HK-2 (cell line): ENCODE measurements at regions not wholly inside any gene's neighbourhood (a gene's known extent, or its start where the extent isn't known, plus 50 kb on each side); places are given as distances from the start of the nearest gene placed in this dataset.

ENCODE experiments used
- DNase-seq: peaks from one replicate; pipeline ENCODE4 v3.0.0-alpha.2; 2018; ENCODE audit not compliant: unreplicated experiment

GRCh38 chr10:30793093-30793492 lies 163.5 kb upstream of the LYZL2 start:
- no peak for DNase-seq

DNA sequence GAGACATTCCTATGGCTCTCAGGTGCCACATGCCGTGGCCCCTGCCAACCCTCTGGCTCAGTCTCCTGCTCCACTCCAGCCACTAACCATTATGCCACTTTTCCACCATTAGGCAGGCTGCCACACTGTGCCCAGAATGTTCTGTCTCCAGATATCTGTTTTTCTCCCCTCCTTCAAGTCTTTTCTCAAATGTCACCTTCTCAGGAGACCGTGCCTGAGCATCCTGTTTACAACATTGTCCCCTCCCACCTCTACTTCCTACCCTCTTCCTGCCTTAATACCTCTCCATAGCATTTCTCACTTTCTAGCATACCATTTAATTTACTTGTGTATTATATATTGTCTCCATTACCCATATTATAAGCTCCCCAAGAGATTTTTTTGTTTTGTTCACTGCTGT lies 162.5 kb upstream of the LYZL2 start:
- no peak for DNase-seq

DNA sequence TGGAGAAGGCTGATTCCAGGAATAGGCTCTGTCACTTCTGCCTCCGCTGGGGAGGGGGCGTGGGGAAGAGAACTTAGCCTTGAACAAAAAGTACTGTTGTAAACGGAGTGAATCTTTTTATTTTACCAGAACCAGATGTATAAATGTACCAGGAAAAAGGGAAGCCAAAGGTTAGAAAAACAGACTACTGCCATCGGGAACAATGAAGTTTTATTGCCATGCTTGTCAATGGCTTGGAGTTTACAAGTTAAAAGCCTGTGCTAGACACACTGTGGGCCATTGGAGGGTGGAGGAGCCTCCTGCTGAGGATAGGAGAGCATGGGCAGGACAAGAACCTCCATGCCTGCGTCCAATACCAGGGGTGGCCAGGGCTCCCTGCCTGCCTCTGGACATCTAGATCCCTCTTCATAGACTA lies 161.7 kb upstream of the LYZL2 start:
- DNase-seq: no peak

DNA sequence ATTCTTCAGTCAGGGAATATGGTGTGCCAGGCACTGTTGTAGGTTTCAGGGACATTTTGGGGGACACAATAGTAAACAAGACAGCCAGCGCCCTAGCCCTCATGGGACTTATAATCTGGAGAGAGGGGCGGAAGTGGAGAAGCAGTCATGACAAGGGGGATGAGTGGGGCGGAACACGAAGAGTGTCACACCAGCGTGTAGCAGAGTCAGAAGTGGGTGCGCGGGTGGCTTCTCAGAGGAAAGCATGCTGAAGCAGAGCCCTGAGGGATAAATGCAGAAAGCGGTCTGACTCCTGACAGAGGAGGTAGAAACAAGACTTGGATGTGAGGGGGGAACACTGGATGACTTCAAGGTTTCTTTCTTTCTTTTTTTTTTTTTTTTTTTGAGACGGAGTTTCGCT lies 160.3 kb upstream of the LYZL2 start:
- DNase-seq: no peak

DNA sequence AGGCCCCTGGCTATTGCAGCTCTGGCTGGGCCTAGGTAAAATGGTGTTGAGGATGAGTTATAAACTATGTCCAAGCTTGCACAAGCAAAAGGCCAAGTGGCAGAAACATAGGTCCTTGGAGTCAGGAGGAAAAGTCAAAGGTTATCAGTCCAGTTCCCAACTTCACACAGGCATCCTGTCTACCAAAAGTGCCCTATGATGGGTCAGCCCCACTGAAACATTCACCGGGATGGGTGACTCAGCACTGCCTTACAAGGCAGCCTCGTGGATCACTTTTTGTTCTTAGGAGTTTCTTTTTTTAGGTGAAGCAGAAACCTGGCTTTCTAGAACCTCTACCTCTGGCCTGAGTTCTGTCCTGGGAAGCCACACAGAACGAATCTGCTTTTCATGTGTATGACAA lies 158.8 kb upstream of the LYZL2 start:
- DNase-seq: peak; percentile 14

DNA sequence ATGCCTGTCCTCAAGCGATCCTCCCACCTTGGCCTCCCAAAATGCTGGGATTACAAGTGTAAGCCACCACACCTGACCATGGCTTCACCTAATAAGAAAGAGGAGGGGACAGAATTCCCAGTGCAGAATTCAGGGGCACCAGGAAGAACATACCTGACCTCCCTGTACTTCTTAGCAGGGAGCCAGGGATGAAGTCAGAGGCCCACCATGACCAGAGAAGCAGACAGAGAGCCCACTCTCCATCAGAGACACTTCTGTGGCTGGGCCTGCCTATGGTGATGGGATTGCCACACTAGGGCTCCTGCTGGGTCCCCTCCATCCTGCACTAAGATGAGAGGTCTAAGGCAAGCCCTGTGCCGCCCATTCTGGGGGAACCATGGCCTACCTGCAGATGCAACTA lies 157.4 kb upstream of the LYZL2 start:
- no peak for DNase-seq

- DNase-seq: peak; percentile 14
Measured at GRCh38 chr10:30786131-30786530, 156.6 kb upstream of the LYZL2 start.

DNA sequence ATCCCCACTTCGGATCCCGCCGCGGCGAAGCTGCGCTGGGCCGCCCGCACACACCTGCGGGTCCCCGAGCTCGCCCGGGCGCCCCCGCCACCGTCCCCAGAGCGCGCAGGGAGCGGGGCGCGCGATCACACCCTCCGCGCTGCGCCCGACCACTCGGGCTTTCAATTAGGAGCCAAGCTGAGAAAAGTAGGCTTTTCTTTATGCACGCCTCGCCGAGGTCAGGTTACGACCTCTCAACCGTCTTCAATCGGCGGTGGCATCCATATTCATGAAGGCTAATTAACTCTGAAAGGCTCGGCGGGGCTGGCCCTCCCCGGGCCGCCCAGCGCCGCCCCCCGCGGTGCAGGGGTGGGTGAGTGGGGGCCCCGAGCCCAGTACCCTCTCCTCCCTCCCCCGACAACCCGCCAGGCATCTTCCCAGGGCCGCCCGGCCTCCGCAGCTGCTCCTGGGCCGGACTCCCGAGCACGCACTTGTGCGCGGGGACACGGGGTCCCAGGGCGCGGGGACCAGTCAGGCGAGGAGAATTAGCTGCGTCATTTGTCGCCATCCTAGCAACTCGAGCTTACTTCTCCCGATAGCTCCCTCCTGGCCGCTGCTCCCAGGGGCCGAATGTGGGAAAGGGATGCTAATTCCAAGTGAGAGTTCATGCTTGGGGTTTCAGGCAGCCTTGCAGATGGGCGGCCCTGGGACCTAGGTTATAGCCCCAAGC lies 155.5 kb upstream of the LYZL2 start:
- no peak for DNase-seq

- no peak for DNase-seq
Measured at GRCh38 chr10:30784524-30784896, 155.0 kb upstream of the LYZL2 start.

GRCh38 chr10:30783939-30784501 lies 154.5 kb upstream of the LYZL2 start:
- DNase-seq: peak; percentile 48

GRCh38 chr10:30782537-30783461 lies 153.2 kb upstream of the LYZL2 start:
- DNase-seq: no peak

GRCh38 chr10:30782157-30782536 lies 152.6 kb upstream of the LYZL2 start:
- DNase-seq: no peak

- DNase-seq: no peak
Measured at GRCh38 chr10:30781670-30782121, 152.1 kb upstream of the LYZL2 start.

DNA sequence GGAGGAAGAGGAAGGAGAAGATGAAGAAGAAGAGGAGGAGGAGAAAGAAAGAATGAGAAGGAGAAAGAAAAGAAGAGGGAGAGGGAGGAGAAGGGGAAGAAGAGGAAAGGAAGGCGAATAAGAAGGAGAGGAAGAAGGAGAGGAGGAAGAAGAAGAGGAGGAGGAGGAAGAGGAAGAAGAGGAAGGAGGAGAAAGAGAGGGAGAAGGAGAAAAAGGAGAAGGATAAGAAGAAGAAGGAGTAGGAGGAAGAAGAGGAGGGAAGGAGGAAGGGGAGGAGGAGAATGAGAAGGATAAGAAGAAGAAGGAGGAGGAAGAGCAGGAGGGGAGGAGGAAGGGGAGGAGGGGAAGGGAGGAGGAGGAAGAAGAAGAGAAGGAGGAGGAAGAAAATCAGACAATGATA lies 149.2 kb upstream of the LYZL2 start:
- no peak for DNase-seq

DNA sequence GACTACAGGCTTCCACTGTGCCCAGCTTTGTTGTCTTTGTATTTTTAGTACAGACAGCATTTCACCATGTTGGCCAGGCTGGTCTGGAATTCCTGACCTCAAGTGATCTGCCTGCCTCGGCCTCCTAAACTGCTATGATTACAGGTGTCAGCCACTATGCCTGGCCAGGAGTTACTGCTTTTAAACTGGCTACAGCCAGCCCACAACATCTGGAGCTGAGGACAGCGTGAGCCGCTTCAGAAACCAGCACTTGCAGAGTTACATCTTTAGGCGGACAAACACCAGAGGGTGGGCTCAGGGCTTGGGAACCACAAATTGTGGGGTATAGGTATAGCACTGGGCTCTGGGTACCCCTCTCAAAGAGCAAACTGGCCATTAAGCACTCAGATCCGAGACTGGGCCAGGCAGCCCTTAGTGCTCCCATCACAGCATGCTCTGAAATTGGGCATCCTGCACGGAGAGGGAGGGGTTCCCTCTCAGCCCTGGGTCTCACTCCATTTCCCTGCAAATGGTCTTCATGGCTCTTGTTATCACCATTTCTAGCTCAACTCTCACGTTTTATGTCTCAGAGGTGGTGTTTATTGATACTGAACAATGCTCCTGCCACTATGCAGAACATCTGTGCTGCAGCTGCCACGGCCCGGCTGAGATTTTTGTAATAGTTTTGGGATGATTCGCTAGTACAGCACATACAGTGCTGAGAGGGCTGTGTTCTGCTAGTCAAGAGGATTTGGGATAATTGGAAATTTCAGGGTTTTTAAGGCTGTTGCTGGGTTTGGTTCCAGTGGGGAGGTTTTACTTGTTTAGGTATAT lies 146.4 kb upstream of the LYZL2 start:
- DNase-seq: no peak

GRCh38 chr10:30774261-30774660 lies 144.7 kb upstream of the LYZL2 start:
- no peak for DNase-seq

DNA sequence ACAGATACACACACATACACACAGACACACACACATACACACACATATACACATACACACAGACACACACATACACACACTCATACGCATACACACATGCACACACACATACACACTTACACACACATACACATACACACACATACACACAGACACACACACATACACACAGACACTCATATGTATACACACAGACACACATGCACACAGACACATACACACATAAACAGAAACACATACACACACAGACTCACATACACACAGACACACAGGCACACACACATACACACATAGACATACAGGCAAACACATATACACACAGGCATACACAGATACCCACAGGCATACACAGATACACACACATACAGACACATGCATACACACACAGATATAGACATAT lies 143.9 kb upstream of the LYZL2 start:
- DNase-seq: no peak

GRCh38 chr10:30770816-30771215 lies 141.3 kb upstream of the LYZL2 start:
- DNase-seq: no peak

DNA sequence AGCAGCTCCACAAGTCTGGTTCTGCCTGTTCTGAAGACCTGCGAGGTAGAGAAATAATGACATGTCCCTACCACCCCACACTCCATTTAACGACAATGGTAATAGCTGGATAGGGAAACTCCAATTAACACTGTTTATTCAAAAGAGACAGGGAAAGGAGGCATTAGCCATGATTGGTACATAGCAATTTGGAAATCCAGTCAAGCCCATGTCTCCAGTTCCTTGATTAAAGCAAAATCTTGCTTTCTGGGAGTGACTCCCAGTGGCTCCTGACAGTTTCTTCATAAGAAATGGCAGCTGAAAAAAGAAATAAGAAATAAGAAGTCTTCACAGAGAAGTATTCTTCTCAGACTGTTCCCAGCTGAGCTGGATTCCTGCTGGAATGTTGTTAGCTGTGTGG lies 140.7 kb upstream of the LYZL2 start:
- DNase-seq: no peak

DNA sequence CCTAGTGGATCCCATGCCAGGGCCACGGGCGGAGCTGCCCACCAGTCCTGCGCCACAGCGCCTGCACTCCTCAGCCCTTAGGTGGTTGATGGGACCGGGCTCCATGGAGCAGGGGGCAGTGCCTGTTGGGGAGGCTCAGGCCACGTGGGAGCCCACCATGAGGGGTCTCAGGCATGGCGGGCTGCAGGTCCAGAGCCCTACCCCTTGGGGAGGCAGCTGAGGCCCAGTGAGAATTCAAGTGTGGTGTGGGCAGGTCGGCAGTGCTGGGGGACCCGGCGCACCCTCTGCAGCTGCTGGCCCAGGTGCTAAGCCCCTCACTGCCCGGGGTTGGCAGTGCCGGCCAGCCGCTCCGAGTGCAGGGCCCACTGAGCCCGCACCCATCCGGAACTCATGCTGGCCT lies 139.8 kb upstream of the LYZL2 start:
- DNase-seq: no peak

DNA sequence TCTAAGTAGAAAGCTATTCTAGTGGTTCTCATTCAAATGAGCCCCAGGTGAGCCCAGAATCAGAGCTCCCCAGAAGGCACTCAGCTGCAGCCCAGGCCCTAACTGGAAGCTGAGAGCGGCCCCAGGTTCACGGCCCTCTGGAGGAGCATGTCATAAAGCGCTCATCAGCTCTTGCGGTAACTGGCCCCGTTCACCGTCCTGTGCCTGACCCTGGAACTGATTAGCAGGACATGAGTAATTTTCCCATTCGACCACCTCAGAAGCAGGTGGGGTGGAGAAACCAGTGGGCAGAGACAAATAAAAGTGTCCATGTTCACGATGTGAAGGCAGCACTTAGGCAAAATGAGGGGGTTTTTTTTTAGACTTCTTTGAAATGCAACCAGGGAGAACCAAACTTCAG lies 136.1 kb upstream of the LYZL2 start:
- DNase-seq: no peak

- no peak for DNase-seq
Measured at GRCh38 chr10:30765022-30765615, 135.6 kb upstream of the LYZL2 start.
